ENCODE measurements at regions not wholly inside any gene's neighbourhood (a gene's known extent, or its start where the extent isn't known, plus 50 kb on each side); places are given as distances from the start of the nearest gene placed in this dataset.

GRCh38 chr3:154977666-154978065 lies 102.5 kb upstream of the MME start:
- no peaks in the 10 kb centered on the region for H3K4me1 ChIP-seq
- H3K27ac ChIP-seq, result no peak overlapping the region
- H3K27me3 ChIP-seq, result no peaks in the 10 kb centered on the region
- no peaks in the 10 kb centered on the region for H3K9me3 ChIP-seq
- no peak for ATAC-seq (ENCODE audit: low FRiP score in 2 of 2)
- no peak overlapping the region for H3K4me3 ChIP-seq
- DNase-seq, result no peak
- no peaks in the 10 kb centered on the region for H3K36me3 ChIP-seq
- TF ChIP-seq POLR2A (IDR thresholded peaks at IDR 0.05) (no peak), EP300 (IDR thresholded peaks at IDR 0.05) (no peak), POLR2AphosphoS5 (IDR thresholded peaks at IDR 0.05) (no peak), CTCF (IDR thresholded peaks at IDR 0.05) (no peak)
- WGBS, 2 donors, result 57 to 61% methylated on average over 1 of the region's 1 CpG

GRCh38 chr3:154976072-154976983 lies 103.8 kb upstream of the MME start:
- Histone ChIP-seq H3K9me3 (no peaks in the 10 kb centered on the region), H3K27me3 (no peaks in the 10 kb centered on the region), H3K4me1 (peaks cover 4 to 10% (median 5%) of the 10 kb centered on the region in 4 donors), H3K27ac (no peak overlapping the region), H3K4me3 (no peak overlapping the region), H3K36me3 (no peaks in the 10 kb centered on the region)
- 78 to 83% methylated on average over 5 of the region's 5 CpGs for WGBS, 2 donors
- DNase-seq, result no peak
- TF ChIP-seq EP300 (IDR thresholded peaks at IDR 0.05) (no peak), POLR2A (IDR thresholded peaks at IDR 0.05) (no peak), CTCF (IDR thresholded peaks at IDR 0.05) (no peak), POLR2AphosphoS5 (IDR thresholded peaks at IDR 0.05) (no peak)
- ATAC-seq (ENCODE audit: low FRiP score in 2 of 2), result no peak

DNA sequence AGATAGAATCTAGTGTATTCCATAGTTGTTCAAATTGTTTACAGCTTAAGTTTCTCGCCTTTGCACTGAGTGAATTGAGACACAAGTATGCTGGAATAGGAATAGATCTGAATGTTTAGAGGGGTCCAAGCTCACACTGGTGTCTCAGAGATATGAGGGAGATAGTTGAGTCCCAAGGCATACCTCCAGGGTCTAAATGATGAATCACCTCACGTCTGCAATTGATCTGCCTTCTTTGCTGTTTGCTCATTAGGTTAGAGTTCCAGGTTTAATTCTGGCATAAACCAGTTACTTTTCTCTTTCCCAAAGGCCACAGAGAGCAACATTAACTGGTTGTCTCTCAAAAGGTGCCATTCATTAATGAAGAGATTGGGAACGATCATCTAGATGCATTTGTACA lies 106.3 kb upstream of the MME start:
- Histone ChIP-seq H3K9me3 (no peaks in the 10 kb centered on the region), H3K27ac (no peak overlapping the region), H3K4me3 (no peak overlapping the region), H3K36me3 (no peaks in the 10 kb centered on the region), H3K4me1 (peaks cover 4 to 13% (median 6%) of the 10 kb centered on the region in 4 donors), H3K27me3 (no peaks in the 10 kb centered on the region)
- WGBS, 2 donors, result 53 to 88% methylated on average over 3 of the region's 3 CpGs
- no peak for TF ChIP-seq POLR2AphosphoS5 (IDR thresholded peaks at IDR 0.05)
- TF ChIP-seq EP300 (IDR thresholded peaks at IDR 0.05), result no peak
- no peak for TF ChIP-seq CTCF (IDR thresholded peaks at IDR 0.05)
- TF ChIP-seq POLR2A (IDR thresholded peaks at IDR 0.05), result no peak
- ATAC-seq (ENCODE audit: low FRiP score in 2 of 2) (no peak), DNase-seq (no peak)

DNA sequence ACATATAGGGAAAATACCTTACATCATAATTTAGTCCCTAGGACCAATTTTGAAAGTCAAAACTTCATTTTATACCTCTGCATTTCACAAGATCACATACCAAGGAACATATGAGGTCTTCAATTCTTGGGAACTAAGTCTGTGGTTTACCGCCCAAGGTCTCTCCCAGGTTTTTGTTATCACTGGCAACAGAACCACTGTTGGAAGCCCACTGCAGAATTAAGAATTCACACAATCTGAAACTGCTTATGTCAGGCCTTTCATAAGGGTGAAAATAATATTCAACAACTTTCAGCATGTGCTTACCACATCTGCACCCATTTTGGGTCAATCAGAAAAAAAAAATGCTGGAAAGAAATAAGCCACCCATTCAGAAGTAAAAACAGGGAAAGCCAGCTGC lies 107.2 kb upstream of the MME start:
- Histone ChIP-seq H3K27me3 (no peaks in the 10 kb centered on the region), H3K36me3 (no peaks in the 10 kb centered on the region)
- no peak for ATAC-seq (ENCODE audit: low FRiP score in 2 of 2)

More for the DNA sequence above, 107.2 kb upstream of the MME start:
- no peak overlapping the region for H3K4me3 ChIP-seq
- H3K4me1 ChIP-seq, result peaks cover 4 to 13% (median 6%) of the 10 kb centered on the region in 4 donors
- no peak overlapping the region for H3K27ac ChIP-seq
- DNase-seq, result no peak
- WGBS, 2 donors, result 82 to 93% methylated on average over 1 of the region's 1 CpG
- no peaks in the 10 kb centered on the region for H3K9me3 ChIP-seq
- TF ChIP-seq EP300 (IDR thresholded peaks at IDR 0.05), result no peak
- no peak for TF ChIP-seq POLR2A (IDR thresholded peaks at IDR 0.05)
- no peak for TF ChIP-seq POLR2AphosphoS5 (IDR thresholded peaks at IDR 0.05)
- no peak for TF ChIP-seq CTCF (IDR thresholded peaks at IDR 0.05)

Data from upper lobe of left lung (tissue), 6 donors.